Keratinocyte (primary cell): ENCODE measurements at regions not wholly inside any gene's neighbourhood (a gene's known extent, or its start where the extent isn't known, plus 50 kb on each side); places are given as distances from the start of the nearest gene placed in this dataset.

Source experiments
- DNase-seq: peaks from one replicate; pipeline ENCODE4 v3.0.0-alpha.2; 2011; ENCODE audit warnings: low read depth, missing footprints, low spot score
- FAIRE-seq: peaks from 2 replicates; lab custom pipeline; 2011; peaks lifted over from hg19 to GRCh38; lab: Jason Lieb, UNC
- H2AFZ ChIP-seq: 2 replicates; pipeline ENCODE4 v1.6.0; 2012; ENCODE audit warnings: low read length, control low read depth, inconsistent platforms; ENCODE audit not compliant: control insufficient read depth
- H3K27ac ChIP-seq: 2 replicates; pipeline ENCODE4 v1.5.1; 2011; ENCODE audit warnings: low read length; ENCODE audit not compliant: control insufficient read depth, insufficient read depth
- H3K27me3 ChIP-seq: 3 replicates; pipeline ENCODE4 v1.6.0; 2011; ENCODE audit warnings: low read length; ENCODE audit not compliant: control insufficient read depth, insufficient read depth; ENCODE audit errors: extremely low read depth
- H3K36me3 ChIP-seq, 2 experiments: 2 replicates in 1 of 2; 3 replicates in 1 of 2; pipeline ENCODE4 v1.5.1; 2011; ENCODE audit warnings: low read length in 2 of 2, mild to moderate bottlenecking in 1 of 2; ENCODE audit not compliant: control insufficient read depth in 2 of 2, insufficient read depth in 2 of 2; ENCODE audit errors: extremely low read depth in 1 of 2
- H3K4me1 ChIP-seq: 3 replicates; pipeline ENCODE4 v1.5.1; 2011; ENCODE audit warnings: low read length; ENCODE audit not compliant: control insufficient read depth, insufficient read depth; ENCODE audit errors: extremely low read depth
- H3K4me2 ChIP-seq: 3 replicates; pipeline ENCODE4 v1.6.0; 2011; ENCODE audit warnings: low read depth, low read length; ENCODE audit not compliant: control insufficient read depth, insufficient read depth; ENCODE audit errors: extremely low read depth
- H3K4me3 ChIP-seq, 3 experiments: fragments of 200-600 bp in 1 of 3; sonication (generic) in 1 of 3; 2 replicates in 2 of 3; 3 replicates in 1 of 3; pipeline ENCODE4 v1.5.1; 2011 to 2016; ENCODE audit warnings: low read length in 3 of 3, mild to moderate bottlenecking in 3 of 3, control low read depth in 2 of 3, inconsistent platforms in 1 of 3, low read depth in 1 of 3, mixed read lengths in 1 of 3, mixed run types in 1 of 3, moderate library complexity in 1 of 3; ENCODE audit not compliant: control insufficient read depth in 2 of 3, insufficient read depth in 2 of 3; ENCODE audit errors: extremely low read depth in 1 of 3
- H3K79me2 ChIP-seq: 2 replicates; pipeline ENCODE4 v1.6.0; 2012; ENCODE audit warnings: low read length; ENCODE audit not compliant: control insufficient read depth, insufficient read depth
- H3K9ac ChIP-seq: 3 replicates; pipeline ENCODE4 v1.6.0; 2011; ENCODE audit warnings: low read length; ENCODE audit not compliant: control insufficient read depth, insufficient read depth; ENCODE audit errors: extremely low read depth
- H3K9me1 ChIP-seq: 3 replicates; pipeline ENCODE4 v1.6.0; 2011; ENCODE audit warnings: low read length; ENCODE audit not compliant: control insufficient read depth, insufficient read depth; ENCODE audit errors: extremely low read depth
- H3K9me3 ChIP-seq: 2 replicates; pipeline ENCODE4 v1.5.1; 2012; ENCODE audit warnings: low read depth, low read length; ENCODE audit not compliant: control insufficient read depth
- H4K20me1 ChIP-seq: 3 replicates; pipeline ENCODE4 v1.6.0; 2011; ENCODE audit warnings: low read length; ENCODE audit not compliant: control insufficient read depth, insufficient read depth; ENCODE audit errors: extremely low read depth
- EZH2 ChIP-seq: IDR thresholded peaks from one replicate; pipeline ENCODE4 v1.6.1; 2012; ENCODE audit warnings: inconsistent platforms, mild to moderate bottlenecking, low read length, moderate library complexity
- dilution Hi-C: fragments of 300-500 bp; cut with MboI; formaldehyde crosslinking; loops from one replicate; pipeline ENCODE4 v1.7.0; 2020; ENCODE audit warnings: low sequenced_read_pairs; ENCODE audit not compliant: extremely low pct_ligation_motif_present
- TF ChIP-seq, protein P1 (sequence below), 3 experiments: IDR thresholded peaks in 1 of 3; conservative IDR thresholded peaks in 1 of 3; optimal IDR thresholded peaks in 1 of 3; 2 replicates in 2 of 3; 3 replicates in 1 of 3; pipeline versions ENCODE3 to v1.5.1; 2011; ENCODE audit warnings: low read length in 3 of 3, mild to moderate bottlenecking in 3 of 3, moderate library complexity in 2 of 3, control low read depth in 1 of 3, inconsistent platforms in 1 of 3; ENCODE audit not compliant: insufficient read depth in 2 of 3; ENCODE audit errors: extremely low read depth in 1 of 3

DNA sequence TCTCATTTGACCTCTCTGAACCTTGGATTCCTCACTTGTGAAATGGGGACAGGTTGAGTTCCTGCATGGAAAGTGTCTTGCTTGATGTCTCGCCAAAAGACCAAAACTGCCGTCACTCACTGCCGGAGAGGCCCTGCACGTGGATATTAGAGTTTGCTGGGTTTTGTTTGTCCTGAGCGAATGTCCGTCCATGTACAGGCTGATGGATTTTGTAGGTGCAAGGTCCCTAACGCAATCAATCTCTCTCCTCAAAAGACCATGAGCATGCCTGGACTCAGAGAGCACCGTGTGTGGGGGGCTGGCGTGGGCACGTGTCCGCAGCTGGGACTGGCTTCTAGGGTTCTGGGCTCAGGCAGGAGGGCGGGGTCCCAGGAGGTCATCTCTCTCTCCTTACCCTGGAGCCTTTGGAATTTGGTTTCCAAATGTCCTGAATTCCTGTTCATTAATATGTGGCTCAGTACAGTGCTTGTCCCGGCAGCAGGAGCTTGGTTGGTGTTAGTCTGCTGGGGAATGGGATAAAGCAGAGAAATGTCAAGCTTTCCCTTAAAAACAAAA lies 146.0 kb upstream of the IER5L start:
- no peaks in the 10 kb centered on the region for H3K9me3 ChIP-seq
- no peak overlapping the region for H3K27ac ChIP-seq
- FAIRE-seq, result no peak

DNA sequence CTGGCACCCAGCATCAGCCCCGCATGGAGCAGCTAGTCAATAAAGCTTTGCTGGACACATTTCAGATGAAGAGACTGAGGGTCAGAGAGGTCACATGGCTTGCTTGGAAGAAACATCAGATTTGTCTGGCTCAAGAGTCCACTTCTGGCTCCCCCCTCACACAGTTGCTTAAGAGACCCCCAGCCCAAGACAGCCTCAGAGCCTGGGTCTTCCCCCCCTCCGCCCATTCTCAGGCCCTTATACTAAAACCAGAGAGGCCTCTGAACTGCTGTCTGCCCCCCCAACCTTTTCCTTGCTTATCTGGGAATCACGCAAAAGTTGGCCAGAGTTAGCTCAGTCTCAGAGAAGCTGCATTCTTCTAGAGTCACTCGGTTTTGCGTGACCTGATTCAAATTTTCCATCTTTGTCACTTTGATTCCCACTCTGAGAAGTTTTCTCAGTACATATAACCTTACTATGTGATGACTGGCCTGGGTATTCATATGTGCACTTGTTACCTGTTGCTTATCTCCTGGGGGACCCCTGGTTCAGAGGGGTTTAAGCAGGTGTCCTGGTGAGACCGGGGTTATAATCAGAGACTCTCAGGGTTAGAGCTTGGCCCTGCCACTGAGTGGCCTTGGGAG lies 145.4 kb upstream of the IER5L start:
- no peak overlapping the region for H3K4me3 ChIP-seq
- H3K4me1 ChIP-seq, result peaks cover 24% of the 10 kb centered on the region
- FAIRE-seq, result no peak
- no peaks in the 10 kb centered on the region for H3K27me3 ChIP-seq
- no peak for TF ChIP-seq EZH2
- TF ChIP-seq, protein P1, sequence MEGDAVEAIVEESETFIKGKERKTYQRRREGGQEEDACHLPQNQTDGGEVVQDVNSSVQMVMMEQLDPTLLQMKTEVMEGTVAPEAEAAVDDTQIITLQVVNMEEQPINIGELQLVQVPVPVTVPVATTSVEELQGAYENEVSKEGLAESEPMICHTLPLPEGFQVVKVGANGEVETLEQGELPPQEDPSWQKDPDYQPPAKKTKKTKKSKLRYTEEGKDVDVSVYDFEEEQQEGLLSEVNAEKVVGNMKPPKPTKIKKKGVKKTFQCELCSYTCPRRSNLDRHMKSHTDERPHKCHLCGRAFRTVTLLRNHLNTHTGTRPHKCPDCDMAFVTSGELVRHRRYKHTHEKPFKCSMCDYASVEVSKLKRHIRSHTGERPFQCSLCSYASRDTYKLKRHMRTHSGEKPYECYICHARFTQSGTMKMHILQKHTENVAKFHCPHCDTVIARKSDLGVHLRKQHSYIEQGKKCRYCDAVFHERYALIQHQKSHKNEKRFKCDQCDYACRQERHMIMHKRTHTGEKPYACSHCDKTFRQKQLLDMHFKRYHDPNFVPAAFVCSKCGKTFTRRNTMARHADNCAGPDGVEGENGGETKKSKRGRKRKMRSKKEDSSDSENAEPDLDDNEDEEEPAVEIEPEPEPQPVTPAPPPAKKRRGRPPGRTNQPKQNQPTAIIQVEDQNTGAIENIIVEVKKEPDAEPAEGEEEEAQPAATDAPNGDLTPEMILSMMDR (optimal IDR thresholded peaks at IDR 0.05 in 1 of 3, IDR thresholded peaks at IDR 0.05 in 1 of 3, conservative IDR thresholded peaks at IDR 0.05 in 1 of 3; ENCODE audit: extremely low read depth in 1 of 3, insufficient read depth in 2 of 3, low read length in 3 of 3), result no peak
- H3K79me2 ChIP-seq, result no peaks in the 10 kb centered on the region
- H3K9me1 ChIP-seq, result no peaks in the 10 kb centered on the region
- H2AFZ ChIP-seq, result no peak overlapping the region
- no peaks in the 10 kb centered on the region for H4K20me1 ChIP-seq
- H3K9me3 ChIP-seq, result no peaks in the 10 kb centered on the region
- no peaks in the 10 kb centered on the region for H3K36me3 ChIP-seq
- no peak overlapping the region for H3K27ac ChIP-seq
- dilution Hi-C loops, result no loop called here
- no peak overlapping the region for H3K9ac ChIP-seq
- DNase-seq, result no peak
- H3K4me2 ChIP-seq, result no peak overlapping the region

More for the DNA sequence above, 146.0 kb upstream of the IER5L start:
- H2AFZ ChIP-seq, result no peak overlapping the region
- peaks cover 24% of the 10 kb centered on the region for H3K4me1 ChIP-seq
- no peaks in the 10 kb centered on the region for H3K27me3 ChIP-seq
- DNase-seq, result no peak
- H3K79me2 ChIP-seq, result no peaks in the 10 kb centered on the region
- TF ChIP-seq, protein P1 (optimal IDR thresholded peaks at IDR 0.05 in 1 of 3, IDR thresholded peaks at IDR 0.05 in 1 of 3, conservative IDR thresholded peaks at IDR 0.05 in 1 of 3; ENCODE audit: extremely low read depth in 1 of 3, insufficient read depth in 2 of 3, low read length in 3 of 3), result no peak
- no peak for TF ChIP-seq EZH2
- dilution Hi-C loops, result no loop called here
- H3K9ac ChIP-seq, result no peak overlapping the region
- H3K9me1 ChIP-seq, result no peaks in the 10 kb centered on the region
- no peaks in the 10 kb centered on the region for H4K20me1 ChIP-seq
- no peaks in the 10 kb centered on the region for H3K36me3 ChIP-seq
- no peak overlapping the region for H3K4me3 ChIP-seq
- H3K4me2 ChIP-seq, result no peak overlapping the region
